IPS DF 6.9 (cell line): ENCODE measurements at regions not wholly inside any gene's neighbourhood (a gene's known extent, or its start where the extent isn't known, plus 50 kb on each side); places are given as distances from the start of the nearest gene placed in this dataset.

Experiments used
- DNase-seq: peaks from one replicate; pipeline ENCODE4 v3.0.0-alpha.2; 2013; ENCODE audit warnings: low read depth, low spot score
- H3K27ac ChIP-seq: one replicate; pipeline ENCODE4 v1.5.1; 2013; ENCODE audit warnings: low read length, control low read depth
- H3K27me3 ChIP-seq: 2 replicates; pipeline ENCODE4 v1.6.1; 2013; ENCODE audit warnings: mild to moderate bottlenecking, low read length; ENCODE audit not compliant: control insufficient read depth, insufficient read depth
- H3K36me3 ChIP-seq: 2 replicates; pipeline ENCODE4 v1.6.1; 2013; ENCODE audit warnings: low read length; ENCODE audit not compliant: control insufficient read depth, insufficient read depth
- H3K4me1 ChIP-seq: 2 replicates; pipeline ENCODE4 v1.6.1; 2013; ENCODE audit warnings: low read length; ENCODE audit not compliant: control insufficient read depth, insufficient read depth
- H3K4me3 ChIP-seq: 2 replicates; pipeline ENCODE4 v1.5.1; 2013; ENCODE audit warnings: mild to moderate bottlenecking, low read length
- H3K9me3 ChIP-seq: 2 replicates; pipeline ENCODE4 v1.6.1; 2013; ENCODE audit warnings: low read length, inconsistent platforms; ENCODE audit not compliant: control insufficient read depth, insufficient read depth
- WGBS: extraction: QIAGEN DNeasy Blood & Tissue Kit; methylation state at CpG from one replicate; pipeline ENCODE4 v1.1.7; 2013; ENCODE audit warnings: mixed read lengths, missing lambda C conversion rate; ENCODE audit not compliant: insufficient read length, insufficient coverage; 5-methylcytosine and 5-hydroxymethylcytosine counted together

- no peaks in the 10 kb centered on the region for H3K9me3 ChIP-seq
- H3K27ac ChIP-seq = no peak overlapping the region
- no CpG with 5 or more reads among the region's 5 CpGs for WGBS
- no peaks in the 10 kb centered on the region for H3K36me3 ChIP-seq
- H3K27me3 ChIP-seq = no peaks in the 10 kb centered on the region
- peaks cover 1% of the 10 kb centered on the region for H3K4me1 ChIP-seq
- no peak for DNase-seq
- no peak overlapping the region for H3K4me3 ChIP-seq
These were observed 52.3 kb upstream of the ARMC3 start for GRCh38 chr10:22875581-22875980.

GRCh38 chr10:22874189-22874854, 53.5 kb upstream of the ARMC3 start:
- Histone ChIP-seq H3K36me3 (no peaks in the 10 kb centered on the region), H3K9me3 (no peaks in the 10 kb centered on the region), H3K27ac (no peak overlapping the region), H3K4me3 (no peak overlapping the region), H3K27me3 (no peaks in the 10 kb centered on the region), H3K4me1 (peaks cover 1% of the 10 kb centered on the region)
- no peak for DNase-seq
- no CpG with 5 or more reads among the region's 7 CpGs for WGBS

- Histone ChIP-seq H3K4me3 (no peak overlapping the region), H3K4me1 (no peaks in the 10 kb centered on the region), H3K36me3 (no peaks in the 10 kb centered on the region), H3K9me3 (no peaks in the 10 kb centered on the region), H3K27ac (no peak overlapping the region), H3K27me3 (no peaks in the 10 kb centered on the region)
- no CpG with 5 or more reads among the region's 2 CpGs for WGBS
- no peak for DNase-seq
These were observed 71.3 kb upstream of the ARMC3 start for GRCh38 chr10:22856444-22857074.

- no peak for DNase-seq
- H3K36me3 ChIP-seq = no peaks in the 10 kb centered on the region
- no peak overlapping the region for H3K27ac ChIP-seq
- no CpG with 5 or more reads among the region's 4 CpGs for WGBS
- no peaks in the 10 kb centered on the region for H3K4me1 ChIP-seq
- H3K4me3 ChIP-seq = no peak overlapping the region
- H3K9me3 ChIP-seq = no peaks in the 10 kb centered on the region
- H3K27me3 ChIP-seq = no peaks in the 10 kb centered on the region
These were observed 72.9 kb upstream of the ARMC3 start for GRCh38 chr10:22854935-22855421.

- no peaks in the 10 kb centered on the region for H3K9me3 ChIP-seq
- no peaks in the 10 kb centered on the region for H3K4me1 ChIP-seq
- WGBS = no CpG with 5 or more reads among the region's 5 CpGs
- no peaks in the 10 kb centered on the region for H3K36me3 ChIP-seq
- DNase-seq = no peak
- H3K27me3 ChIP-seq = no peaks in the 10 kb centered on the region
- H3K27ac ChIP-seq = no peak overlapping the region
- H3K4me3 ChIP-seq = no peak overlapping the region
These were observed 73.9 kb upstream of the ARMC3 start for GRCh38 chr10:22853906-22854447.

- no peak for DNase-seq
- no CpG with 5 or more reads among the region's 6 CpGs for WGBS
These were observed 75.0 kb upstream of the ARMC3 start for GRCh38 chr10:22852712-22853353.

GRCh38 chr10:22851865-22852239, 76.0 kb upstream of the ARMC3 start:
- no peak for DNase-seq
- no peak overlapping the region for H3K4me3 ChIP-seq
- H3K27me3 ChIP-seq = no peaks in the 10 kb centered on the region
- no peak overlapping the region for H3K27ac ChIP-seq
- H3K36me3 ChIP-seq = no peaks in the 10 kb centered on the region
- H3K4me1 ChIP-seq = no peaks in the 10 kb centered on the region
- WGBS = 100% methylated on average over 1 of the region's 5 CpGs
- no peaks in the 10 kb centered on the region for H3K9me3 ChIP-seq

More at GRCh38 chr10:22852712-22853353, 75.0 kb upstream of the ARMC3 start:
- H3K9me3 ChIP-seq = no peaks in the 10 kb centered on the region
- no peaks in the 10 kb centered on the region for H3K27me3 ChIP-seq
- no peaks in the 10 kb centered on the region for H3K4me1 ChIP-seq
- H3K27ac ChIP-seq = no peak overlapping the region
- H3K36me3 ChIP-seq = no peaks in the 10 kb centered on the region
- no peak overlapping the region for H3K4me3 ChIP-seq

GRCh38 chr10:22850541-22850940, 77.3 kb upstream of the ARMC3 start:
- Histone ChIP-seq H3K36me3 (no peaks in the 10 kb centered on the region), H3K9me3 (no peaks in the 10 kb centered on the region), H3K4me1 (no peaks in the 10 kb centered on the region), H3K4me3 (no peak overlapping the region), H3K27ac (no peak overlapping the region), H3K27me3 (no peaks in the 10 kb centered on the region)
- no CpG with 5 or more reads among the region's 3 CpGs for WGBS
- no peak for DNase-seq

- DNase-seq = no peak
- WGBS = no CpG with 5 or more reads among the region's 12 CpGs
- H3K27me3 ChIP-seq = no peaks in the 10 kb centered on the region
- no peak overlapping the region for H3K4me3 ChIP-seq
- H3K27ac ChIP-seq = no peak overlapping the region
- H3K9me3 ChIP-seq = no peaks in the 10 kb centered on the region
- no peaks in the 10 kb centered on the region for H3K4me1 ChIP-seq
- no peaks in the 10 kb centered on the region for H3K36me3 ChIP-seq
These were observed 78.6 kb upstream of the ARMC3 start for GRCh38 chr10:22849077-22849805.

GRCh38 chr10:22848509-22848908, 79.3 kb upstream of the ARMC3 start:
- Histone ChIP-seq H3K27me3 (no peaks in the 10 kb centered on the region), H3K4me3 (no peak overlapping the region), H3K9me3 (no peaks in the 10 kb centered on the region), H3K4me1 (no peaks in the 10 kb centered on the region), H3K36me3 (no peaks in the 10 kb centered on the region), H3K27ac (no peak overlapping the region)
- DNase-seq = no peak
- WGBS = no CpG with 5 or more reads among the region's 4 CpGs
